Prostate gland (tissue), 2 donors: ENCODE measurements at regions not wholly inside any gene's neighbourhood (a gene's known extent, or its start where the extent isn't known, plus 50 kb on each side); places are given as distances from the start of the nearest gene placed in this dataset.

Experiments
- DNase-seq: peaks from one replicate; pipeline ENCODE4 v3.0.0-alpha.2; 2019; ENCODE audit warnings: low spot score
- H3K27ac ChIP-seq, 2 donors: fragments of 200-600 bp; sonication (generic); 2 replicates each; pipeline ENCODE4 v1.5.1; 2017 to 2019
- H3K27me3 ChIP-seq: fragments of 200-600 bp; sonication (generic); replicated peaks from 2 replicates; pipeline ENCODE4 v1.5.1; 2019; ENCODE audit not compliant: insufficient read depth
- H3K36me3 ChIP-seq, 2 donors: fragments of 200-600 bp; sonication (generic); 1 replicate in 1 of 2; 2 replicates in 1 of 2; pipeline versions ENCODE4 v1.5.1 to v1.8.1; 2017 to 2019
- H3K4me1 ChIP-seq: fragments of 200-600 bp; sonication (generic); replicated peaks from 2 replicates; pipeline ENCODE4 v1.5.1; 2019
- H3K4me3 ChIP-seq, 2 donors: fragments of 200-600 bp; sonication (generic); 2 replicates each; pipeline ENCODE4 v1.5.1; 2017 to 2019
- H3K9me3 ChIP-seq: fragments of 200-600 bp; sonication (generic); 2 replicates; pipeline ENCODE4 v1.5.1; 2017
- CTCF ChIP-seq, 4 experiments: fragments of 200-600 bp in 2 of 4; fragments of 450-650 bp in 2 of 4; sonication (generic) in 2 of 4; IDR thresholded peaks; 1 replicate in 3 of 4; 2 replicates in 1 of 4; pipeline ENCODE4 v1.5.1; 2016 to 2019; ENCODE audit warnings: antibody characterized with exemption in 4 of 4, mild to moderate bottlenecking in 2 of 4, moderate library complexity in 2 of 4
- POLR2A ChIP-seq: fragments of 450-650 bp; IDR thresholded peaks from one replicate; pipeline ENCODE4 v1.6.1; 2016; ENCODE audit warnings: antibody characterized with exemption, mild to moderate bottlenecking
- POLR2AphosphoS5 ChIP-seq: sonication (generic); formaldehyde crosslinking; IDR thresholded peaks from one replicate; pipeline ENCODE4 v1.6.1; 2017; ENCODE audit warnings: antibody characterized with exemption
- WGBS: methylation state at CpG from one replicate; pipeline ENCODE4 v1.1.5; 2018; 5-methylcytosine and 5-hydroxymethylcytosine counted together
- intact Hi-C: fragments of 100-400 bp; cut with DNase I; formaldehyde crosslinking; loops from one replicate; pipeline ENCODE4 v1.14.2; 2022

- TF ChIP-seq CTCF (IDR thresholded peaks at IDR 0.05) (no peak), POLR2A (no peak), POLR2AphosphoS5 (no peak)
- Histone ChIP-seq H3K27me3 (no peaks in the 10 kb centered on the region), H3K36me3 (no peaks in the 10 kb centered on the region), H3K27ac (no peak overlapping the region), H3K4me1 (no peaks in the 10 kb centered on the region), H3K9me3 (no peaks in the 10 kb centered on the region), H3K4me3 (no peak overlapping the region)
- intact Hi-C loops = no loop called here
- DNase-seq = no peak
- WGBS = 90% methylated on average over 6 of the region's 6 CpGs
These were observed 224.0 kb upstream of the SMARCA2 start for GRCh38 chr9:1791191-1791590.

GRCh38 chr9:1794547-1795270, 220.4 kb upstream of the SMARCA2 start:
- TF ChIP-seq CTCF (IDR thresholded peaks at IDR 0.05) = no peak
- no peak for TF ChIP-seq POLR2A
- no peak for TF ChIP-seq POLR2AphosphoS5
- H3K27ac ChIP-seq = no peak overlapping the region
- intact Hi-C loops = no loop called here

GRCh38 chr9:1804128-1804865, 210.8 kb upstream of the SMARCA2 start:
- WGBS = 94% methylated on average over 4 of the region's 4 CpGs
- H3K4me3 ChIP-seq = no peak overlapping the region
- H3K27me3 ChIP-seq = no peaks in the 10 kb centered on the region
- no peaks in the 10 kb centered on the region for H3K36me3 ChIP-seq
- H3K9me3 ChIP-seq = no peaks in the 10 kb centered on the region
- DNase-seq = no peak
- intact Hi-C loops = no loop called here
- H3K4me1 ChIP-seq = no peaks in the 10 kb centered on the region
- H3K27ac ChIP-seq = no peak overlapping the region
- TF ChIP-seq POLR2A (no peak), CTCF (IDR thresholded peaks at IDR 0.05) (no peak), POLR2AphosphoS5 (no peak)

More at GRCh38 chr9:1794547-1795270, 220.4 kb upstream of the SMARCA2 start:
- no peaks in the 10 kb centered on the region for H3K36me3 ChIP-seq
- DNase-seq = no peak
- H3K9me3 ChIP-seq = no peaks in the 10 kb centered on the region
- H3K4me3 ChIP-seq = no peak overlapping the region
- 91% methylated on average over 5 of the region's 5 CpGs for WGBS
- H3K4me1 ChIP-seq = no peaks in the 10 kb centered on the region
- no peaks in the 10 kb centered on the region for H3K27me3 ChIP-seq

GRCh38 chr9:1829719-1830118, 185.4 kb upstream of the SMARCA2 start:
- Histone ChIP-seq H3K27me3 (no peaks in the 10 kb centered on the region), H3K9me3 (no peaks in the 10 kb centered on the region), H3K27ac (no peak overlapping the region), H3K4me1 (no peaks in the 10 kb centered on the region), H3K36me3 (no peaks in the 10 kb centered on the region), H3K4me3 (no peak overlapping the region)
- TF ChIP-seq POLR2AphosphoS5 (no peak), CTCF (IDR thresholded peaks at IDR 0.05) (no peak), POLR2A (no peak)
- WGBS = 80% methylated on average over 3 of the region's 3 CpGs
- intact Hi-C loops = no loop called here
- DNase-seq = no peak
